Endothelial cell (in vitro differentiated cells): ENCODE measurements at regions not wholly inside any gene's neighbourhood (a gene's known extent, or its start where the extent isn't known, plus 50 kb on each side); places are given as distances from the start of the nearest gene placed in this dataset.
"Not testable (repeated sequence)": the region's sequence is repeated elsewhere in the genome, so short reads cannot be mapped to it uniquely, and the experiment has no call there.

Experiments
- DNase-seq: peaks from one replicate; pipeline ENCODE4 v3.0.0; 2021; ENCODE audit warnings: low spot score
- H3K27ac Mint-ChIP-seq: one replicate; pipeline ENCODE4 v1.8.0; 2021; ENCODE audit warnings: mixed read lengths, inconsistent platforms; ENCODE audit not compliant: unreplicated experiment
- H3K27me3 Mint-ChIP-seq: one replicate; pipeline ENCODE4 v1.8.0; 2021; ENCODE audit warnings: mild to moderate bottlenecking, moderate library complexity, mixed read lengths, inconsistent platforms; ENCODE audit not compliant: unreplicated experiment
- H3K36me3 Mint-ChIP-seq: one replicate; pipeline ENCODE4 v1.8.0; 2021; ENCODE audit warnings: mild to moderate bottlenecking, low read depth, mixed read lengths, inconsistent platforms; ENCODE audit not compliant: unreplicated experiment
- H3K4me1 Mint-ChIP-seq: one replicate; pipeline ENCODE4 v1.8.0; 2021; ENCODE audit warnings: mild to moderate bottlenecking, mixed read lengths, inconsistent platforms; ENCODE audit not compliant: unreplicated experiment
- H3K4me3 Mint-ChIP-seq: one replicate; pipeline ENCODE4 v1.8.0; 2021; ENCODE audit warnings: mild to moderate bottlenecking, mixed read lengths, inconsistent platforms; ENCODE audit not compliant: unreplicated experiment
- H3K9me3 Mint-ChIP-seq: one replicate; pipeline ENCODE4 v1.8.0; 2021; ENCODE audit warnings: mixed read lengths, inconsistent platforms; ENCODE audit not compliant: unreplicated experiment
- TF ChIP-seq, protein P1 (sequence below): fragments of 200-600 bp; sonication (generic); IDR thresholded peaks from one replicate; pipeline ENCODE4 v1.5.0; 2021; ENCODE audit warnings: antibody characterized with exemption; ENCODE audit not compliant: unreplicated experiment

- H3K4me1 Mint-ChIP-seq: no peaks in the 10 kb centered on the region
- TF ChIP-seq, protein P1, sequence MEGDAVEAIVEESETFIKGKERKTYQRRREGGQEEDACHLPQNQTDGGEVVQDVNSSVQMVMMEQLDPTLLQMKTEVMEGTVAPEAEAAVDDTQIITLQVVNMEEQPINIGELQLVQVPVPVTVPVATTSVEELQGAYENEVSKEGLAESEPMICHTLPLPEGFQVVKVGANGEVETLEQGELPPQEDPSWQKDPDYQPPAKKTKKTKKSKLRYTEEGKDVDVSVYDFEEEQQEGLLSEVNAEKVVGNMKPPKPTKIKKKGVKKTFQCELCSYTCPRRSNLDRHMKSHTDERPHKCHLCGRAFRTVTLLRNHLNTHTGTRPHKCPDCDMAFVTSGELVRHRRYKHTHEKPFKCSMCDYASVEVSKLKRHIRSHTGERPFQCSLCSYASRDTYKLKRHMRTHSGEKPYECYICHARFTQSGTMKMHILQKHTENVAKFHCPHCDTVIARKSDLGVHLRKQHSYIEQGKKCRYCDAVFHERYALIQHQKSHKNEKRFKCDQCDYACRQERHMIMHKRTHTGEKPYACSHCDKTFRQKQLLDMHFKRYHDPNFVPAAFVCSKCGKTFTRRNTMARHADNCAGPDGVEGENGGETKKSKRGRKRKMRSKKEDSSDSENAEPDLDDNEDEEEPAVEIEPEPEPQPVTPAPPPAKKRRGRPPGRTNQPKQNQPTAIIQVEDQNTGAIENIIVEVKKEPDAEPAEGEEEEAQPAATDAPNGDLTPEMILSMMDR: no peak
- H3K27ac Mint-ChIP-seq: no peak overlapping the region
- no peaks in the 10 kb centered on the region for H3K9me3 Mint-ChIP-seq
- no peaks in the 10 kb centered on the region for H3K27me3 Mint-ChIP-seq
- H3K4me3 Mint-ChIP-seq: no peak overlapping the region
- H3K36me3 Mint-ChIP-seq: no peaks in the 10 kb centered on the region
- DNase-seq: no peak
Measured at GRCh38 chrX:30995060-30995700, 76.7 kb downstream of the FTHL17 start.

DNA sequence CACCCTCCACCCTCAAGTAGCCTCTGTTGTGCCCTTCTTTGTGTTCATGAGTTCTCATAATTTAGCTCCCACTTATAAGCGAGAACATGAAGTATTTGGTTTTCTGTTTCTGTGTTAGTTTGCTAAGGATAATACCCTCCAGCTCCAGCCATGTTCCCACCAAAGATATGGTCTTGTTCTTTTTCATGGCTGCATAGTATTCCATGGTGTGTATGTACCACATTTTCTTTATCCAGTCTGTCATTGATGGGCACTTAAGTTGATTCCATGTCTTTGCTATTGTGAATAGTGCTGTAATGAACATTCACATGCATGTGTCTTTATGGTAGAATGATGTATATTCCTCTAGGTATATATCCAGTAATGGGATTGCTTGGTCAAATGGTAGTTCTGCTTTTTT is 77.8 kb downstream of the FTHL17 start:
- not testable (repeated sequence) for H3K9me3 Mint-ChIP-seq

GRCh38 chrX:30992381-30992904 is 79.4 kb downstream of the FTHL17 start:
- no peaks in the 10 kb centered on the region for H3K36me3 Mint-ChIP-seq
- H3K4me3 Mint-ChIP-seq: no peak overlapping the region
- no peaks in the 10 kb centered on the region for H3K27me3 Mint-ChIP-seq
- H3K27ac Mint-ChIP-seq: no peak overlapping the region
- H3K9me3 Mint-ChIP-seq: no peaks in the 10 kb centered on the region
- TF ChIP-seq, protein P1: no peak
- H3K4me1 Mint-ChIP-seq: no peaks in the 10 kb centered on the region
- no peak for DNase-seq

More for the DNA sequence above, 77.8 kb downstream of the FTHL17 start:
- H3K4me3 Mint-ChIP-seq, H3K27ac Mint-ChIP-seq, DNase-seq, H3K36me3 Mint-ChIP-seq, H3K4me1 Mint-ChIP-seq, H3K27me3 Mint-ChIP-seq: not testable (repeated sequence)

DNA sequence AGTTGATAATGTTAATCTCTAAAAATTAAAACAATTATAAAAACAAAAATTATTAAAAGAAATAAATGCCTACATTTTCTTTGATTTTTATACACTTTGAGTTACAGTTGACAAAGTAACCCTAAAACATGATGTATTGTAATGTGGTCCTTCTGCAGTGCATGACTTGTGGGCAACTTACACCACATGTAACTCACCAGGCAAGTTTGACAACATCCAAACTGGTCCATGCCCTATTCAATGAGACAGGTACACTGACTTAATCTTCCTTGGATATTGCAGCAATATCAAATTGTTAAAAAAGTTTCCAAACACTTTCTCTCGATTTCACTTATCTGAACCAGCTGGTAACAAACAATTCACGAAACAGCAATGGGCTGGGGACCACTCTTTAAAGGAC is 81.5 kb downstream of the FTHL17 start:
- Mint-ChIP-seq H3K4me1 (no peaks in the 10 kb centered on the region), H3K36me3 (no peaks in the 10 kb centered on the region), H3K27me3 (no peaks in the 10 kb centered on the region), H3K27ac (no peak overlapping the region), H3K4me3 (no peak overlapping the region), H3K9me3 (no peaks in the 10 kb centered on the region)
- no peak for DNase-seq
- TF ChIP-seq, protein P1: no peak

DNA sequence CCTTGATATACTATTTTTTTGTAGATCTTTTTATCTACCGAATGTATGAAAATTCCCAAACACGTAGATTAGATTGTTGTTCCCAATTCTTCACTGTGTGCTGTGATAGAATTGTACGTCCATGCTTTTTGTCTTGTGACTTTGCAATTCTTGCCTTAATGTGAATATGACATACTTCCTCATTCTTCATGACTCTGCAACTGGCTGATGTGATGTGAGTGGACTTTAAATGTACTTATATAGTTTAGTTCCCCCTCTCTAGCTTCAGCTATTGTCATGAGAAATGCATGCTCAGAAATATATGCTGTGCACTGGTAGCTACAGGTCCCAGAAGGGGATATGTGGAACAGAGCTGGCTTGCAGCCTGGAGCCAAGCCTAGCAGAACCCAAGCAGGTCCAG is 89.4 kb downstream of the FTHL17 start:
- H3K4me1 Mint-ChIP-seq: no peaks in the 10 kb centered on the region
- TF ChIP-seq, protein P1: no peak
- H3K36me3 Mint-ChIP-seq: no peaks in the 10 kb centered on the region
- DNase-seq: no peak
- H3K27me3 Mint-ChIP-seq: no peaks in the 10 kb centered on the region
- no peaks in the 10 kb centered on the region for H3K9me3 Mint-ChIP-seq
- no peak overlapping the region for H3K4me3 Mint-ChIP-seq
- no peak overlapping the region for H3K27ac Mint-ChIP-seq
